DND-41 (cell line): ENCODE measurements at regions not wholly inside any gene's neighbourhood (a gene's known extent, or its start where the extent isn't known, plus 50 kb on each side); places are given as distances from the start of the nearest gene placed in this dataset.

Experiments used
- ATAC-seq: fragments of 200-7000 bp; cut with Tn5 transposase; 3 replicates; pipeline ENCODE4 v1.9.1; 2021; ENCODE audit warnings: low read depth; ENCODE audit not compliant: insufficient read depth
- DNase-seq: peaks from one replicate; pipeline ENCODE4 v3.0.0-alpha.2; 2020
- H2AFZ ChIP-seq: 2 replicates; pipeline ENCODE4 v1.6.0; 2012; ENCODE audit warnings: low read depth, low read length
- H3K27ac ChIP-seq: 2 replicates; pipeline ENCODE4 v1.5.1; 2012; ENCODE audit warnings: low read length, inconsistent platforms
- H3K27me3 ChIP-seq: fragments of 200-600 bp; sonication (generic); 2 replicates; pipeline ENCODE4 v1.6.0; 2012; ENCODE audit warnings: low read length, mild to moderate bottlenecking, inconsistent platforms; ENCODE audit not compliant: insufficient read depth, poor library complexity
- H3K36me3 ChIP-seq: 2 replicates; pipeline ENCODE4 v1.5.1; 2012; ENCODE audit warnings: low read length, inconsistent platforms; ENCODE audit not compliant: insufficient read depth
- H3K4me1 ChIP-seq: 2 replicates; pipeline ENCODE4 v1.5.1; 2012; ENCODE audit warnings: mild to moderate bottlenecking, low read length; ENCODE audit not compliant: insufficient read depth
- H3K4me2 ChIP-seq: 2 replicates; pipeline ENCODE4 v1.6.0; 2012; ENCODE audit warnings: mild to moderate bottlenecking, moderate library complexity, low read length, inconsistent platforms; ENCODE audit not compliant: insufficient read depth
- H3K4me3 ChIP-seq, 2 experiments: fragments of 200-600 bp in 1 of 2; shearing (Covaris generic) in 1 of 2; 2 replicates each; pipeline ENCODE4 v1.5.1; 2012 to 2016; ENCODE audit warnings: inconsistent platforms in 2 of 2, low read length in 2 of 2, mild to moderate bottlenecking in 2 of 2, low read depth in 1 of 2, moderate library complexity in 1 of 2
- H3K79me2 ChIP-seq: 2 replicates; pipeline ENCODE4 v1.6.0; 2012; ENCODE audit warnings: low read length, inconsistent platforms; ENCODE audit not compliant: insufficient read depth
- H3K9ac ChIP-seq: 2 replicates; pipeline ENCODE4 v1.6.0; 2012; ENCODE audit warnings: low read depth, mild to moderate bottlenecking, inconsistent platforms, low read length, moderate library complexity
- H3K9me3 ChIP-seq: 2 replicates; pipeline ENCODE4 v1.5.1; 2012; ENCODE audit warnings: low read length, moderate library complexity, mild to moderate bottlenecking, inconsistent platforms; ENCODE audit not compliant: insufficient read depth, severe bottlenecking
- H4K20me1 ChIP-seq: 2 replicates; pipeline ENCODE4 v1.6.0; 2012; ENCODE audit warnings: low read length; ENCODE audit not compliant: insufficient read depth
- EZH2 ChIP-seq: IDR thresholded peaks from 3 replicates; pipeline ENCODE4 v1.6.1; 2012; ENCODE audit warnings: borderline replicate concordance, low read depth, mild to moderate bottlenecking, moderate library complexity, low read length, inconsistent platforms; ENCODE audit not compliant: severe bottlenecking
- TF ChIP-seq, protein P1 (sequence below): IDR thresholded peaks from 2 replicates; pipeline ENCODE4 v1.5.1; 2012; ENCODE audit warnings: borderline replicate concordance, low read length, moderate library complexity, mild to moderate bottlenecking; ENCODE audit not compliant: poor library complexity, severe bottlenecking; ENCODE audit errors: extremely low read depth

DNA sequence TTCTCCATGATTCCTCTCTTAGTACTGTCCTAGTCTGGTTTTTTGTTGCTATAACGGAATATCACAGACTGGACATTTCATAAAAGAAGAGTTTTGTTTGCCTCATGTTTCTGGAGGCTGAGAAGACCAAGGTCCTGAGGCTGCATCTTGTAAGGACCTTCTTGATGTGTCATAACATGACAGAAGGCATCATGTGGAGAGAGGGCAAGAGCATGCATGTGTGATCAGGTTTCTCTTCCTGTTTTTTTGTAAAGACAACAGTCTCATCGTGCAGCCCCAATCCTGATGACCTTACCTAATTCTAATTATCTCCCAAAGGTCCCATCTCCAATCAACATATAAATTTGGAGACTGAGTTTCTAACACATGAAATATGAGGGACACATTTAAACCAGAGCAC is 108.4 kb downstream of the MSX2 start:
- H3K79me2 ChIP-seq = no peaks in the 10 kb centered on the region
- DNase-seq (no peak), ATAC-seq (no peak)
- H3K27me3 ChIP-seq = no peaks in the 10 kb centered on the region
- H3K27ac ChIP-seq = no peak overlapping the region
- no peak overlapping the region for H3K4me3 ChIP-seq
- H3K4me2 ChIP-seq = no peak overlapping the region
- no peak overlapping the region for H2AFZ ChIP-seq
- H4K20me1 ChIP-seq = no peaks in the 10 kb centered on the region
- H3K9me3 ChIP-seq = no peaks in the 10 kb centered on the region
- H3K4me1 ChIP-seq = no peaks in the 10 kb centered on the region
- H3K9ac ChIP-seq = no peak overlapping the region
- H3K36me3 ChIP-seq = no peaks in the 10 kb centered on the region
- TF ChIP-seq EZH2 = no peak
- TF ChIP-seq, protein P1, sequence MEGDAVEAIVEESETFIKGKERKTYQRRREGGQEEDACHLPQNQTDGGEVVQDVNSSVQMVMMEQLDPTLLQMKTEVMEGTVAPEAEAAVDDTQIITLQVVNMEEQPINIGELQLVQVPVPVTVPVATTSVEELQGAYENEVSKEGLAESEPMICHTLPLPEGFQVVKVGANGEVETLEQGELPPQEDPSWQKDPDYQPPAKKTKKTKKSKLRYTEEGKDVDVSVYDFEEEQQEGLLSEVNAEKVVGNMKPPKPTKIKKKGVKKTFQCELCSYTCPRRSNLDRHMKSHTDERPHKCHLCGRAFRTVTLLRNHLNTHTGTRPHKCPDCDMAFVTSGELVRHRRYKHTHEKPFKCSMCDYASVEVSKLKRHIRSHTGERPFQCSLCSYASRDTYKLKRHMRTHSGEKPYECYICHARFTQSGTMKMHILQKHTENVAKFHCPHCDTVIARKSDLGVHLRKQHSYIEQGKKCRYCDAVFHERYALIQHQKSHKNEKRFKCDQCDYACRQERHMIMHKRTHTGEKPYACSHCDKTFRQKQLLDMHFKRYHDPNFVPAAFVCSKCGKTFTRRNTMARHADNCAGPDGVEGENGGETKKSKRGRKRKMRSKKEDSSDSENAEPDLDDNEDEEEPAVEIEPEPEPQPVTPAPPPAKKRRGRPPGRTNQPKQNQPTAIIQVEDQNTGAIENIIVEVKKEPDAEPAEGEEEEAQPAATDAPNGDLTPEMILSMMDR = no peak

DNA sequence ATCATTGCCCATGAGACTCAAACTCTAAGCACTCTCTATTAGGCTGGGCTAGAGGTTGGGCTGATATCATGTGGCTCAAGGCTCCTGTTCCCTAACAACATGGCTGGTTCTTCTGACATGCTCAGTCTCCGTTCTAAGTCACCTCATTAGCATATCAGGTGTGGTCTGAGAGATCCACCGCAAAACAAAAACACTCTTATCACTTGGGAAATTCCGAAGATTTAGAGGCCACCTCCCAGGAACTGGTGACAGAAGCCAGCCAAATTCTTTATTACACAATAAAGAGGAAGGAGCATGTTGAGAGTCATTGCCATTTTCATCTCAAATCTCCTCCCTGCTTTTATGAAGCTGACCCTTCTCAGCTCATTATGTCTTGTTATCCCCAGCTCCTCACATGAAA is 107.6 kb downstream of the MSX2 start:
- Histone ChIP-seq H3K4me3 (no peak overlapping the region), H3K27me3 (no peaks in the 10 kb centered on the region), H3K4me1 (no peaks in the 10 kb centered on the region), H3K4me2 (no peak overlapping the region), H3K9me3 (no peaks in the 10 kb centered on the region), H3K79me2 (no peaks in the 10 kb centered on the region), H3K36me3 (no peaks in the 10 kb centered on the region), H3K9ac (no peak overlapping the region), H4K20me1 (no peaks in the 10 kb centered on the region), H3K27ac (no peak overlapping the region), H2AFZ (no peak overlapping the region)
- DNase-seq (no peak), ATAC-seq (no peak)
- TF ChIP-seq EZH2 = no peak
- TF ChIP-seq, protein P1 = no peak

DNA sequence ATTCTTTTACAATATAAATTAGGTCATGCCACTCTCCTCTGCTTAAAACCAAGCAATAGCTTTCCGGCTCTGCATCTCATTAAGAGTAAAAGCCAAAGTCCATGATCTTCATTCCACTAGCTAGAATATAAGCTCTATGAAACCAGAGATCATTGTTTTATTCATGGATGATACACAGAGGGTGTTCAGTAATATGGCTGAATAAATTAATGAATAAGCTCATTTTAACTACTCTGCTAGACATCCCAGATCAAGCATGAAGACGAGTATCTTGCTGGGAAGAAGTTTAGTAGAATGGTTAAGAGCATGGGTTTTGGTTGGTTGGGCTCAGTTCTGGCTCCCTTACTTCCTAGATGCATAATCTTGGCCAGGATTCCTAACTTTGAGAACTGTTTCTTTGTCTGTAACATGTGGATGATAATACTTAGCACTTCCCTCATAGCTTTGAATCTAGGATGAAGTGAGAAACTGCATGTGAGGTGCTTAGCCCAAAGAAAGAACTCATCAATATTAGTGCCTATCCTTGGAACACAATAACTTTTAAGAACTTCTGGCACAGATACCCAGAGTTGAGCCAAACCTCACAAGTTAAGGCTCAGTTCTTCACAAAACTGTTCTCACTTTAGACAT is 106.8 kb downstream of the MSX2 start:
- no peaks in the 10 kb centered on the region for H3K27me3 ChIP-seq
- H3K9me3 ChIP-seq = no peaks in the 10 kb centered on the region
- H3K36me3 ChIP-seq = no peaks in the 10 kb centered on the region
- no peak overlapping the region for H3K9ac ChIP-seq
- H4K20me1 ChIP-seq = no peaks in the 10 kb centered on the region
- TF ChIP-seq, protein P1 = no peak
- TF ChIP-seq EZH2 = no peak
- no peak overlapping the region for H3K4me3 ChIP-seq
- no peaks in the 10 kb centered on the region for H3K79me2 ChIP-seq
- no peaks in the 10 kb centered on the region for H3K4me1 ChIP-seq
- no peak overlapping the region for H3K27ac ChIP-seq
- ATAC-seq (no peak), DNase-seq (no peak)
- no peak overlapping the region for H3K4me2 ChIP-seq
- H2AFZ ChIP-seq = no peak overlapping the region

DNA sequence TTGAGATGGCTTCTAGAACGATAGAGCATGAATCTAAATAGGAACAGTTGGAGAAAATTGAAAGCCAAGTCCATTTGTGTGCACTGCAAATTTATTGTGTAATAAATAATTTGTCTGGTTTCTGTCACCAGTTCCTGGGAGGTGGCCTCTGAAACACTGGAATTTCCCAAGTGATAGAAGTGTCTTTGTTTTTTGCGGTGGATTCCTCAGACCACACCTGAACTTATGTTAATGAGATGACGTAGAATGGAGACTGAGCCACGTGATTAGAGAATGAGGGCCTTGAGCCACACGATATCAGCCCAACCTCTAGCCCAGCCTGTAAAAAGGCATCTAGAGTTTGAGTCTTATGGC is 105.1 kb downstream of the MSX2 start:
- no peaks in the 10 kb centered on the region for H3K9me3 ChIP-seq
- H3K27me3 ChIP-seq = no peaks in the 10 kb centered on the region
- H3K4me3 ChIP-seq = no peak overlapping the region
- no peak overlapping the region for H3K4me2 ChIP-seq
- H3K27ac ChIP-seq = no peak overlapping the region
- ATAC-seq (no peak), DNase-seq (no peak)
- H3K9ac ChIP-seq = no peak overlapping the region
- H3K36me3 ChIP-seq = no peaks in the 10 kb centered on the region
- no peaks in the 10 kb centered on the region for H3K79me2 ChIP-seq
- no peaks in the 10 kb centered on the region for H3K4me1 ChIP-seq
- TF ChIP-seq, protein P1 = no peak
- TF ChIP-seq EZH2 = no peak
- no peaks in the 10 kb centered on the region for H4K20me1 ChIP-seq
- H2AFZ ChIP-seq = no peak overlapping the region
